HCT116 (cell line): ENCODE measurements at regions not wholly inside any gene's neighbourhood (a gene's known extent, or its start where the extent isn't known, plus 50 kb on each side); places are given as distances from the start of the nearest gene placed in this dataset.

Experiments used
- ATAC-seq: fragments of 200-7000 bp; cut with Tn5 transposase; 2 replicates; pipeline ENCODE4 v1.9.1; 2020; ENCODE audit warnings: mild to moderate bottlenecking, moderate library complexity
- BruUV-seq: library from RNA; stranded (reverse); fragments of 400-500 nt; replicated peaks from 2 replicates; lab custom pipeline; 2021; lab: Mats Ljungman, UMichigan
- CTCF ChIA-PET: fragments of 300-600 bp; sonication (Branson Sonifier 250); formaldehyde crosslinking; loops from one replicate; lab custom pipeline; 2021; ENCODE audit warnings: antibody characterized with exemption; lab: Charles Lee
- POLR2A ChIA-PET: fragments of 300-600, 350-600 bp; sonication (Branson Sonifier 250); formaldehyde crosslinking; loops from one replicate; lab custom pipeline; 2021; ENCODE audit warnings: antibody characterized with exemption; lab: Charles Lee
- RAD21 ChIA-PET, 2 experiments: fragments of 300-600 bp; sonication (Branson Sonifier 250); formaldehyde crosslinking; loops; one replicate each; lab custom pipeline; 2023; ENCODE audit warnings: low total read pairs in 2 of 2; ENCODE audit not compliant: uncharacterized antibody in 2 of 2, unreplicated experiment in 2 of 2, low non-redundant PET in 1 of 2; lab: Charles Lee
- DNase-seq: peaks from one replicate; pipeline ENCODE4 v3.0.0-alpha.2; 2010; ENCODE audit warnings: low read depth, low spot score
- H2AFZ ChIP-seq: fragments of 200-600 bp; shearing (Covaris generic), sonication (generic); 2 replicates; pipeline ENCODE4 v1.6.1; 2017; ENCODE audit warnings: low read depth, mixed run types, mixed read lengths, antibody characterized with exemption, low read length; ENCODE audit not compliant: poor library complexity, severe bottlenecking
- H3K27ac ChIP-seq: 2 replicates; pipeline ENCODE4 v1.5.1; 2012; ENCODE audit warnings: low read depth, low read length
- H3K27me3 ChIP-seq: fragments of 200-600 bp; sonication (generic); 2 replicates; pipeline ENCODE4 v1.6.1; 2016; ENCODE audit warnings: mixed run types, low read length, mixed read lengths; ENCODE audit not compliant: insufficient read depth
- H3K36me3 ChIP-seq, 2 experiments: fragments of 200-500 bp in 1 of 2; fragments of 200-600 bp in 1 of 2; sonication (Bioruptor generic) in 1 of 2; sonication (generic) in 1 of 2; 2 replicates each; pipeline versions ENCODE4 v1.5.1 to v1.6.1; 2014 to 2016; ENCODE audit warnings: low read length in 2 of 2, inconsistent platforms in 1 of 2, mixed read lengths in 1 of 2, mixed run types in 1 of 2; ENCODE audit not compliant: insufficient read depth in 2 of 2, control insufficient read depth in 1 of 2
- H3K4me1 ChIP-seq, 2 experiments: fragments of 200-600 bp in 1 of 2; sonication (generic) in 1 of 2; 2 replicates each; pipeline versions ENCODE4 v1.5.1 to v1.6.1; 2012 to 2017; ENCODE audit warnings: low read length in 2 of 2, inconsistent platforms in 1 of 2, mild to moderate bottlenecking in 1 of 2, mixed read lengths in 1 of 2, mixed run types in 1 of 2, moderate library complexity in 1 of 2; ENCODE audit not compliant: insufficient read depth in 2 of 2, control insufficient read depth in 1 of 2
- H3K4me2 ChIP-seq: fragments of 200-600 bp; sonication (generic); 2 replicates; pipeline ENCODE4 v1.6.1; 2017; ENCODE audit warnings: mixed run types, low read length, mixed read lengths
- H3K4me3 ChIP-seq, 2 experiments: fragments of 200-600 bp in 1 of 2; sonication (generic) in 1 of 2; replicated peaks in 1 of 2; 2 replicates each; pipeline ENCODE4 v1.5.1; 2011 to 2016; ENCODE audit warnings: low read length in 2 of 2, control low read depth in 1 of 2, low read depth in 1 of 2, mild to moderate bottlenecking in 1 of 2, mixed read lengths in 1 of 2, mixed run types in 1 of 2
- H3K79me2 ChIP-seq: fragments of 200-600 bp; sonication (generic); 2 replicates; pipeline ENCODE4 v1.6.1; 2017; ENCODE audit warnings: mild to moderate bottlenecking, mixed run types, low read length, moderate library complexity, mixed read lengths; ENCODE audit not compliant: insufficient read depth
- H3K9ac ChIP-seq: fragments of 200-600 bp; sonication (generic); 2 replicates; pipeline ENCODE4 v1.6.1; 2016; ENCODE audit warnings: low read length, mixed read lengths
- H3K9me2 ChIP-seq: fragments of 200-600 bp; sonication (generic), shearing (Covaris generic); 2 replicates; pipeline ENCODE4 v1.6.1; 2017; ENCODE audit warnings: mixed run types, mild to moderate bottlenecking, moderate library complexity; ENCODE audit not compliant: insufficient read depth
- H3K9me3 ChIP-seq, 2 experiments: fragments of 200-500 bp in 1 of 2; fragments of 200-600 bp in 1 of 2; sonication (Bioruptor generic) in 1 of 2; sonication (generic) in 1 of 2; 2 replicates each; pipeline ENCODE4 v1.6.1; 2014 to 2017; ENCODE audit warnings: low read length in 2 of 2, mixed read lengths in 2 of 2, inconsistent platforms in 1 of 2, low read depth in 1 of 2, mild to moderate bottlenecking in 1 of 2, mixed run types in 1 of 2, moderate library complexity in 1 of 2; ENCODE audit not compliant: control insufficient read depth in 1 of 2, insufficient read depth in 1 of 2
- H4K20me1 ChIP-seq: fragments of 200-600 bp; sonication (generic), shearing (Covaris generic); 2 replicates; pipeline ENCODE4 v1.6.1; 2017; ENCODE audit warnings: mixed run types, mild to moderate bottlenecking, moderate library complexity; ENCODE audit not compliant: insufficient read depth
- CTCF ChIP-seq, 3 experiments: fragments of 200-600 bp in 1 of 3; sonication (generic) in 1 of 3; IDR thresholded peaks in 2 of 3; conservative IDR thresholded peaks in 1 of 3; 2 replicates each; pipeline ENCODE4 v1.5.1; 2012 to 2017; ENCODE audit warnings: low read depth in 2 of 3, low read length in 2 of 3, antibody characterized with exemption in 1 of 3, borderline replicate concordance in 1 of 3, control low read depth in 1 of 3, mild to moderate bottlenecking in 1 of 3, mixed read lengths in 1 of 3, mixed run types in 1 of 3, moderate library complexity in 1 of 3; ENCODE audit not compliant: insufficient read depth in 1 of 3
- EGR1 ChIP-seq: IDR thresholded peaks from 2 replicates; pipeline ENCODE4 v1.6.1; 2012; ENCODE audit warnings: low read depth
- ELF1 ChIP-seq: IDR thresholded peaks from 2 replicates; pipeline ENCODE4 v1.6.1; 2012; ENCODE audit warnings: low read depth, borderline replicate concordance
- EZH2 ChIP-seq: fragments of 200-600 bp; sonication (generic); IDR thresholded peaks from 2 replicates; pipeline ENCODE4 v1.6.1; 2017; ENCODE audit warnings: antibody characterized with exemption, mixed run types
- JUND ChIP-seq: IDR thresholded peaks from 2 replicates; pipeline ENCODE4 v1.6.1; 2012
- POLR2A ChIP-seq: IDR thresholded peaks from 2 replicates; pipeline ENCODE4 v1.7.0; 2011; ENCODE audit warnings: borderline replicate concordance; ENCODE audit not compliant: insufficient read depth, insufficient read length; ENCODE audit errors: extremely low read depth
- POLR2AphosphoS5 ChIP-seq: IDR thresholded peaks from 2 replicates; pipeline ENCODE4 v1.6.1; 2011; ENCODE audit warnings: mild to moderate bottlenecking, low read depth, low read length, moderate library complexity
- RAD21 ChIP-seq: IDR thresholded peaks from 2 replicates; pipeline ENCODE4 v1.6.1; 2012; ENCODE audit warnings: low read depth, mild to moderate bottlenecking
- SIN3A ChIP-seq: IDR thresholded peaks from 2 replicates; pipeline ENCODE4 v1.6.1; 2012; ENCODE audit warnings: low read depth
- ZNF274 ChIP-seq: fragments of 200-500 bp; sonication (Bioruptor generic); IDR thresholded peaks from 2 replicates; pipeline ENCODE4 v1.6.1; 2014; ENCODE audit warnings: mild to moderate bottlenecking, low read depth, low read length, inconsistent platforms
- intact Hi-C: fragments of 100-400 bp; cut with micrococcal nuclease; formaldehyde crosslinking; loops from 2 replicates; pipeline ENCODE4 v1.10.0; 2022

GRCh38 chr3:44099566-44100297 lies 142.0 kb upstream of the TOPAZ1 start:
- RAD21 ChIA-PET, result no interaction called here
- Histone ChIP-seq H3K9ac (no peak overlapping the region), H3K36me3 (no peaks in the 10 kb centered on the region), H3K9me2 (no peaks in the 10 kb centered on the region)
- intact Hi-C loops, result no loop called here
- TF ChIP-seq POLR2AphosphoS5 (no peak), EGR1 (no peak), CTCF (IDR thresholded peaks at IDR 0.05 in 2 of 3, conservative IDR thresholded peaks at IDR 0.05 in 1 of 3; ENCODE audit: borderline replicate concordance in 1 of 3, insufficient read depth in 1 of 3, low read depth in 2 of 3, low read length in 2 of 3) (no peak), POLR2A (no peak), EZH2 (no peak), JUND (no peak), RAD21 (no peak)
- TF ChIP-seq, all 23 proteins: peak for 0
- ATAC-seq (no peak), DNase-seq (no peak)
- Histone ChIP-seq H3K4me3 (no peak overlapping the region), H3K27me3 (peaks cover 68% of the 10 kb centered on the region), H3K9me3 (no peaks in the 10 kb centered on the region), H4K20me1 (no peaks in the 10 kb centered on the region), H3K4me1 (peaks cover 4 to 8% of the 10 kb centered on the region in 2 experiments), H3K4me2 (no peak overlapping the region), H3K79me2 (no peaks in the 10 kb centered on the region), H2AFZ (no peak overlapping the region), H3K27ac (no peak overlapping the region)
- ChIA-PET CTCF (no interaction called here), POLR2A (no interaction called here)
- BruUV-seq, result no TSS peak

GRCh38 chr3:44100298-44100695 lies 141.4 kb upstream of the TOPAZ1 start:
- no peak overlapping the region for H3K27ac ChIP-seq
- no peaks in the 10 kb centered on the region for H3K9me2 ChIP-seq
- ATAC-seq, result no peak
- no peak overlapping the region for H3K4me2 ChIP-seq
- no peak overlapping the region for H3K9ac ChIP-seq
- peaks cover 7 to 14% of the 10 kb centered on the region in 2 experiments for H3K4me1 ChIP-seq
- POLR2A ChIA-PET, result no interaction called here
- DNase-seq, result no peak
- H3K36me3 ChIP-seq, result no peaks in the 10 kb centered on the region
- intact Hi-C loops, result no loop called here
- H3K27me3 ChIP-seq, result peaks cover 68% of the 10 kb centered on the region
- no peaks in the 10 kb centered on the region for H3K9me3 ChIP-seq
- BruUV-seq, result no TSS peak
- RAD21 ChIA-PET, result no interaction called here
- H3K79me2 ChIP-seq, result no peaks in the 10 kb centered on the region
- no peaks in the 10 kb centered on the region for H4K20me1 ChIP-seq
- CTCF ChIA-PET, result no interaction called here
- no peak overlapping the region for H2AFZ ChIP-seq
- no peak for TF ChIP-seq SIN3A
- no peak for TF ChIP-seq ZNF274
- TF ChIP-seq ELF1, result no peak
- no peak for TF ChIP-seq POLR2AphosphoS5
- no peak overlapping the region for H3K4me3 ChIP-seq
